ENCODE measurements at regions not wholly inside any gene's neighbourhood (a gene's known extent, or its start where the extent isn't known, plus 50 kb on each side); places are given as distances from the start of the nearest gene placed in this dataset.

GRCh38 chr9:121597698-121598166 is 53.7 kb upstream of the DAB2IP start:
- TF ChIP-seq CTCF (IDR thresholded peaks at IDR 0.05; ENCODE audit: insufficient read depth, low read depth, low read length) (no peak), EZH2 (IDR thresholded peaks at IDR 0.05; ENCODE audit: insufficient read depth, low read length) (no peak)

All from astrocyte (in vitro differentiated cells and primary cell).